ENCODE measurements at regions not wholly inside any gene's neighbourhood (a gene's known extent, or its start where the extent isn't known, plus 50 kb on each side); places are given as distances from the start of the nearest gene placed in this dataset.

- H3K27me3 ChIP-seq (ENCODE audit: control insufficient read depth in 1 of 2, insufficient read depth in 2 of 2, low read length in 2 of 2) = no peaks in the 10 kb centered on the region
- no peak overlapping the region for H3K27ac ChIP-seq (ENCODE audit: low read depth, low read length)
- no peaks in the 10 kb centered on the region for H3K9me3 ChIP-seq (ENCODE audit: low read length)
- H3K4me3 ChIP-seq (ENCODE audit: low read depth in 1 of 2, low read length in 2 of 2) = no peak overlapping the region
- no peaks in the 10 kb centered on the region for H3K36me3 ChIP-seq (ENCODE audit: insufficient read depth, low read length)
- H3K4me1 ChIP-seq (ENCODE audit: insufficient read depth, low read length) = peaks cover 7% of the 10 kb centered on the region
- no peak overlapping the region for H3K9ac ChIP-seq (ENCODE audit: low read length)
These were observed 540.3 kb upstream of the MGMT start for GRCh38 chr10:128926711-128927110.

- H3K27me3 ChIP-seq (ENCODE audit: control insufficient read depth in 1 of 2, insufficient read depth in 2 of 2, low read length in 2 of 2) = no peaks in the 10 kb centered on the region
- H3K9ac ChIP-seq (ENCODE audit: low read length) = no peak overlapping the region
- no peaks in the 10 kb centered on the region for H3K9me3 ChIP-seq (ENCODE audit: low read length)
- H3K36me3 ChIP-seq (ENCODE audit: insufficient read depth, low read length) = no peaks in the 10 kb centered on the region
- no peak overlapping the region for H3K4me3 ChIP-seq (ENCODE audit: low read depth in 1 of 2, low read length in 2 of 2)
- H3K27ac ChIP-seq (ENCODE audit: low read depth, low read length) = no peak overlapping the region
- H3K4me1 ChIP-seq (ENCODE audit: insufficient read depth, low read length) = peaks cover 7% of the 10 kb centered on the region
These were observed 539.4 kb upstream of the MGMT start for GRCh38 chr10:128927497-128928161.

GRCh38 chr10:128928231-128928836 is 538.7 kb upstream of the MGMT start:
- H3K9ac ChIP-seq (ENCODE audit: low read length) = no peak overlapping the region
- no peaks in the 10 kb centered on the region for H3K27me3 ChIP-seq (ENCODE audit: control insufficient read depth in 1 of 2, insufficient read depth in 2 of 2, low read length in 2 of 2)
- peaks cover 7% of the 10 kb centered on the region for H3K4me1 ChIP-seq (ENCODE audit: insufficient read depth, low read length)
- H3K36me3 ChIP-seq (ENCODE audit: insufficient read depth, low read length) = no peaks in the 10 kb centered on the region
- H3K4me3 ChIP-seq (ENCODE audit: low read depth in 1 of 2, low read length in 2 of 2) = no peak overlapping the region
- H3K9me3 ChIP-seq (ENCODE audit: low read length) = no peaks in the 10 kb centered on the region
- H3K27ac ChIP-seq (ENCODE audit: low read depth, low read length) = no peak overlapping the region

- H3K9ac ChIP-seq (ENCODE audit: low read length) = no peak overlapping the region
- peaks cover 7% of the 10 kb centered on the region for H3K4me1 ChIP-seq (ENCODE audit: insufficient read depth, low read length)
- no peak overlapping the region for H3K27ac ChIP-seq (ENCODE audit: low read depth, low read length)
- H3K4me3 ChIP-seq (ENCODE audit: low read depth in 1 of 2, low read length in 2 of 2) = no peak overlapping the region
- no peaks in the 10 kb centered on the region for H3K27me3 ChIP-seq (ENCODE audit: control insufficient read depth in 1 of 2, insufficient read depth in 2 of 2, low read length in 2 of 2)
- no peaks in the 10 kb centered on the region for H3K9me3 ChIP-seq (ENCODE audit: low read length)
- no peaks in the 10 kb centered on the region for H3K36me3 ChIP-seq (ENCODE audit: insufficient read depth, low read length)
These were observed 537.9 kb upstream of the MGMT start for GRCh38 chr10:128929131-128929530.

GRCh38 chr10:128929767-128930166 is 537.3 kb upstream of the MGMT start:
- H3K9ac ChIP-seq (ENCODE audit: low read length) = no peak overlapping the region
- H3K36me3 ChIP-seq (ENCODE audit: insufficient read depth, low read length) = no peaks in the 10 kb centered on the region
- no peak overlapping the region for H3K4me3 ChIP-seq (ENCODE audit: low read depth in 1 of 2, low read length in 2 of 2)
- no peaks in the 10 kb centered on the region for H3K9me3 ChIP-seq (ENCODE audit: low read length)
- peaks cover 7% of the 10 kb centered on the region for H3K4me1 ChIP-seq (ENCODE audit: insufficient read depth, low read length)
- no peaks in the 10 kb centered on the region for H3K27me3 ChIP-seq (ENCODE audit: control insufficient read depth in 1 of 2, insufficient read depth in 2 of 2, low read length in 2 of 2)
- H3K27ac ChIP-seq (ENCODE audit: low read depth, low read length) = no peak overlapping the region

- Histone ChIP-seq H3K27ac (ENCODE audit: low read depth, low read length) (no peak overlapping the region), H3K27me3 (ENCODE audit: control insufficient read depth in 1 of 2, insufficient read depth in 2 of 2, low read length in 2 of 2) (no peaks in the 10 kb centered on the region)
These were observed 536.5 kb upstream of the MGMT start for GRCh38 chr10:128930515-128930914.

GRCh38 chr10:128932071-128932820 is 534.8 kb upstream of the MGMT start:
- H3K4me1 ChIP-seq (ENCODE audit: insufficient read depth, low read length) = peaks cover 7% of the 10 kb centered on the region
- H3K36me3 ChIP-seq (ENCODE audit: insufficient read depth, low read length) = no peaks in the 10 kb centered on the region
- no peaks in the 10 kb centered on the region for H3K27me3 ChIP-seq (ENCODE audit: control insufficient read depth in 1 of 2, insufficient read depth in 2 of 2, low read length in 2 of 2)
- no peak overlapping the region for H3K4me3 ChIP-seq (ENCODE audit: low read depth in 1 of 2, low read length in 2 of 2)
- no peak overlapping the region for H3K9ac ChIP-seq (ENCODE audit: low read length)
- no peaks in the 10 kb centered on the region for H3K9me3 ChIP-seq (ENCODE audit: low read length)
- H3K27ac ChIP-seq (ENCODE audit: low read depth, low read length) = no peak overlapping the region

More at GRCh38 chr10:128930515-128930914, 536.5 kb upstream of the MGMT start:
- peaks cover 7% of the 10 kb centered on the region for H3K4me1 ChIP-seq (ENCODE audit: insufficient read depth, low read length)
- no peak overlapping the region for H3K4me3 ChIP-seq (ENCODE audit: low read depth in 1 of 2, low read length in 2 of 2)
- no peak overlapping the region for H3K9ac ChIP-seq (ENCODE audit: low read length)
- H3K9me3 ChIP-seq (ENCODE audit: low read length) = no peaks in the 10 kb centered on the region
- no peaks in the 10 kb centered on the region for H3K36me3 ChIP-seq (ENCODE audit: insufficient read depth, low read length)

- H3K4me1 ChIP-seq (ENCODE audit: insufficient read depth, low read length) = peaks cover 10% of the 10 kb centered on the region
- no peak overlapping the region for H3K9ac ChIP-seq (ENCODE audit: low read length)
- no peak overlapping the region for H3K4me3 ChIP-seq (ENCODE audit: low read depth in 1 of 2, low read length in 2 of 2)
- no peak overlapping the region for H3K27ac ChIP-seq (ENCODE audit: low read depth, low read length)
- no peaks in the 10 kb centered on the region for H3K36me3 ChIP-seq (ENCODE audit: insufficient read depth, low read length)
- no peaks in the 10 kb centered on the region for H3K9me3 ChIP-seq (ENCODE audit: low read length)
- H3K27me3 ChIP-seq (ENCODE audit: control insufficient read depth in 1 of 2, insufficient read depth in 2 of 2, low read length in 2 of 2) = no peaks in the 10 kb centered on the region
These were observed 532.5 kb upstream of the MGMT start for GRCh38 chr10:128934492-128934891.

GRCh38 chr10:128936392-128936791 is 530.6 kb upstream of the MGMT start:
- Histone ChIP-seq H3K27me3 (ENCODE audit: control insufficient read depth in 1 of 2, insufficient read depth in 2 of 2, low read length in 2 of 2) (no peaks in the 10 kb centered on the region), H3K27ac (ENCODE audit: low read depth, low read length) (no peak overlapping the region), H3K36me3 (ENCODE audit: insufficient read depth, low read length) (no peaks in the 10 kb centered on the region), H3K4me1 (ENCODE audit: insufficient read depth, low read length) (peaks cover 10% of the 10 kb centered on the region), H3K9me3 (ENCODE audit: low read length) (no peaks in the 10 kb centered on the region), H3K9ac (ENCODE audit: low read length) (no peak overlapping the region), H3K4me3 (ENCODE audit: low read depth in 1 of 2, low read length in 2 of 2) (no peak overlapping the region)

- H3K4me3 ChIP-seq (ENCODE audit: low read depth in 1 of 2, low read length in 2 of 2) = no peak overlapping the region
- H3K27ac ChIP-seq (ENCODE audit: low read depth, low read length) = no peak overlapping the region
- no peaks in the 10 kb centered on the region for H3K27me3 ChIP-seq (ENCODE audit: control insufficient read depth in 1 of 2, insufficient read depth in 2 of 2, low read length in 2 of 2)
- no peaks in the 10 kb centered on the region for H3K9me3 ChIP-seq (ENCODE audit: low read length)
- no peak overlapping the region for H3K9ac ChIP-seq (ENCODE audit: low read length)
- H3K4me1 ChIP-seq (ENCODE audit: insufficient read depth, low read length) = peaks cover 10% of the 10 kb centered on the region
- H3K36me3 ChIP-seq (ENCODE audit: insufficient read depth, low read length) = no peaks in the 10 kb centered on the region
These were observed 528.5 kb upstream of the MGMT start for GRCh38 chr10:128938558-128938957.

GRCh38 chr10:128940081-128940480 is 527.0 kb upstream of the MGMT start:
- Histone ChIP-seq H3K9me3 (ENCODE audit: low read length) (no peaks in the 10 kb centered on the region), H3K27ac (ENCODE audit: low read depth, low read length) (no peak overlapping the region), H3K4me3 (ENCODE audit: low read depth in 1 of 2, low read length in 2 of 2) (no peak overlapping the region), H3K4me1 (ENCODE audit: insufficient read depth, low read length) (peaks cover 10% of the 10 kb centered on the region), H3K9ac (ENCODE audit: low read length) (no peak overlapping the region), H3K36me3 (ENCODE audit: insufficient read depth, low read length) (no peaks in the 10 kb centered on the region), H3K27me3 (ENCODE audit: control insufficient read depth in 1 of 2, insufficient read depth in 2 of 2, low read length in 2 of 2) (no peaks in the 10 kb centered on the region)

All from muscle layer of colon (tissue), 2 donors.